GM12872 (cell line): ENCODE measurements at regions not wholly inside any gene's neighbourhood (a gene's known extent, or its start where the extent isn't known, plus 50 kb on each side); places are given as distances from the start of the nearest gene placed in this dataset.

ENCODE experiments used
- CTCF ChIP-seq: IDR thresholded peaks from 3 replicates; pipeline ENCODE4 v1.5.1; 2011; ENCODE audit warnings: low read depth, mild to moderate bottlenecking, low read length, moderate library complexity; ENCODE audit not compliant: insufficient read depth

GRCh38 chr6:99739526-99739925 is 132.9 kb downstream of the PRDM13 start:
- no peak for TF ChIP-seq CTCF

GRCh38 chr6:99741092-99741491 is 134.5 kb downstream of the PRDM13 start:
- TF ChIP-seq CTCF = no peak

- no peak for TF ChIP-seq CTCF
These were observed 137.0 kb downstream of the PRDM13 start for GRCh38 chr6:99743647-99744046.

DNA sequence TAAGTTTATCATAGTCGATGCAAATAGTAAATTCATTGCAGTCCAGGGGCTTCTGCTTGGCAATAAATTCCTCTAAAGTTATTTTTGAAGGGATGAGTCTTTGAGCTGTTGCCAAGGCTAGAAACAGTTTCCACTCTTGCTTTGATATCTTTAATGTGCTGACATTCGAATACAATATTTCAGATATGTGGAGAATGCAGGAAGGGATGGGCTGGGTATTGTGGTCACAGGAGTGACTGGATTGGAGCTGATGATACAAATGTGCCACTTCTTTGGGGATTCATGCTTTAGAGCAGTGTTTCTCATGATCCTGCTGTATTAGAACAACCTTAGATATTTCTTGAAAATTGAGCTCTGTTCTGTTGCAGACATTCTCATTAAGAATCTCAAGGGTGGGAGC is 139.0 kb downstream of the PRDM13 start:
- TF ChIP-seq CTCF = no peak

GRCh38 chr6:99746261-99746895 is 139.7 kb downstream of the PRDM13 start:
- TF ChIP-seq CTCF = peak; percentile 80

GRCh38 chr6:99761711-99762110 is 155.1 kb downstream of the PRDM13 start:
- TF ChIP-seq CTCF = no peak

- no peak for TF ChIP-seq CTCF
These were observed 161.5 kb downstream of the PRDM13 start for GRCh38 chr6:99768166-99768565.
